ENCODE measurements at regions not wholly inside any gene's neighbourhood (a gene's known extent, or its start where the extent isn't known, plus 50 kb on each side); places are given as distances from the start of the nearest gene placed in this dataset.

DNA sequence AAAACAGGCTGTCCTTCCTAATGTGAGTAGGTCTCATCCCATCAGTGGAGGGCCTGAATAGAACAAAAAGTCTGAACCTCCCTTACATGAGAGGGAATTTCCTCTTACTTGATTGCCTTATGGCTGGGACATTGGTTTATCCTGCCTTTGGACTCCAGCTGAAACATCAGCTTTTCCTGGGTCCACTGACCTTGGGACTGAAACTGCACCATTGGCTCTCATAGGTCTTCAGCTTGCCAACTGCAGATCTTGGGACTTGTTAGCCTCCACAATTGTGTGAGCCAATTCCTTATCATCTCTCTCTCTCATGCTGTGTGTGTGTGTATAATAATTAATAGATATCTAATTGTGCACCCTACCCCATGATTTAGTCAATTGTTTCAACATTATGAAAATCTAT, 375.3 kb upstream of the DDI1 start:
- Histone ChIP-seq H3K27me3 (replicated peaks; ENCODE audit: control insufficient read depth, insufficient read depth, low read length) (no peaks in the 10 kb centered on the region), H3K9me3 (no peaks in the 10 kb centered on the region), H3K36me3 (ENCODE audit: control insufficient read depth, insufficient read depth, low read length) (no peaks in the 10 kb centered on the region), H3K4me1 (no peaks in the 10 kb centered on the region), H3K4me3 (ENCODE audit: low read depth, low read length) (no peak overlapping the region)
- no peaks in the 10 kb centered on the region for H3K9me3 Mint-ChIP-seq (ENCODE audit: unreplicated experiment)
- H3K36me3 Mint-ChIP-seq (ENCODE audit: insufficient read depth, unreplicated experiment), result no peaks in the 10 kb centered on the region
- ChIA-PET CTCF (no interaction called here), POLR2A (no interaction called here)
- intact Hi-C loops (cut with micrococcal nuclease; ENCODE audit: unreplicated experiment), result no loop called here
- H3K27me3 Mint-ChIP-seq (ENCODE audit: insufficient read depth, unreplicated experiment), result no peaks in the 10 kb centered on the region
- BruUV-seq (replicated peaks), result no TSS peak
- H3K4me3 Mint-ChIP-seq (ENCODE audit: unreplicated experiment), result no peak overlapping the region
- H3K27ac Mint-ChIP-seq (ENCODE audit: unreplicated experiment), result no peak overlapping the region
- DNase-seq, result no peak
- H3K4me1 Mint-ChIP-seq (ENCODE audit: low read depth, unreplicated experiment), result no peaks in the 10 kb centered on the region
- TF ChIP-seq, protein P1, sequence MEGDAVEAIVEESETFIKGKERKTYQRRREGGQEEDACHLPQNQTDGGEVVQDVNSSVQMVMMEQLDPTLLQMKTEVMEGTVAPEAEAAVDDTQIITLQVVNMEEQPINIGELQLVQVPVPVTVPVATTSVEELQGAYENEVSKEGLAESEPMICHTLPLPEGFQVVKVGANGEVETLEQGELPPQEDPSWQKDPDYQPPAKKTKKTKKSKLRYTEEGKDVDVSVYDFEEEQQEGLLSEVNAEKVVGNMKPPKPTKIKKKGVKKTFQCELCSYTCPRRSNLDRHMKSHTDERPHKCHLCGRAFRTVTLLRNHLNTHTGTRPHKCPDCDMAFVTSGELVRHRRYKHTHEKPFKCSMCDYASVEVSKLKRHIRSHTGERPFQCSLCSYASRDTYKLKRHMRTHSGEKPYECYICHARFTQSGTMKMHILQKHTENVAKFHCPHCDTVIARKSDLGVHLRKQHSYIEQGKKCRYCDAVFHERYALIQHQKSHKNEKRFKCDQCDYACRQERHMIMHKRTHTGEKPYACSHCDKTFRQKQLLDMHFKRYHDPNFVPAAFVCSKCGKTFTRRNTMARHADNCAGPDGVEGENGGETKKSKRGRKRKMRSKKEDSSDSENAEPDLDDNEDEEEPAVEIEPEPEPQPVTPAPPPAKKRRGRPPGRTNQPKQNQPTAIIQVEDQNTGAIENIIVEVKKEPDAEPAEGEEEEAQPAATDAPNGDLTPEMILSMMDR (IDR thresholded peaks at IDR 0.05; ENCODE audit: insufficient read depth in 1 of 2, low read depth in 1 of 2, low read length in 1 of 2, severe bottlenecking in 1 of 2, unreplicated experiment in 1 of 2), result no peak

DNA sequence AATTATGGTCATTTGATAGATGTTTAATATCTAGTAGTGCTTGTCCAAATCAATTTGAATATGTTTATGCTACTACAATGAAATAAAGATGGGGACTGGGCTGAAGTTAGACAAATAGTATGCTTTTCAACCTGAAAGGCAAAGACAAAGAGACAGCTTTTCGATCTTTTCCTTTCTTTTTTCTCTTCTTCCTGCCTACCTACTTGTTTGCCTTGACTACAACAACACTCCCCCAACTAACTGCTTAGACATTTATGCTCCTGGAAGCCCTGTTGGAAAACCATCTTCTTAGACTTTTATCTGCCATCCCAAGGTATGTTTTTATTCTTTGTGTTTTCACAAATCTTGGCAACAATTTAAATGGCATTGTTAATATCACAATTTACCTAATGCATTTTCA, 374.4 kb upstream of the DDI1 start:
- no peaks in the 10 kb centered on the region for H3K4me1 Mint-ChIP-seq (ENCODE audit: low read depth, unreplicated experiment)
- Histone ChIP-seq H3K4me1 (no peaks in the 10 kb centered on the region), H3K36me3 (ENCODE audit: control insufficient read depth, insufficient read depth, low read length) (no peaks in the 10 kb centered on the region), H3K27me3 (replicated peaks; ENCODE audit: control insufficient read depth, insufficient read depth, low read length) (no peaks in the 10 kb centered on the region), H3K9me3 (no peaks in the 10 kb centered on the region), H3K4me3 (ENCODE audit: low read depth, low read length) (no peak overlapping the region)
- no peak for DNase-seq
- H3K27ac Mint-ChIP-seq (ENCODE audit: unreplicated experiment), result no peak overlapping the region
- H3K36me3 Mint-ChIP-seq (ENCODE audit: insufficient read depth, unreplicated experiment), result no peaks in the 10 kb centered on the region
- no peak overlapping the region for H3K4me3 Mint-ChIP-seq (ENCODE audit: unreplicated experiment)
- TF ChIP-seq, protein P1 (IDR thresholded peaks at IDR 0.05; ENCODE audit: insufficient read depth in 1 of 2, low read depth in 1 of 2, low read length in 1 of 2, severe bottlenecking in 1 of 2, unreplicated experiment in 1 of 2), result no peak
- ChIA-PET POLR2A (no interaction called here), CTCF (no interaction called here)
- no peaks in the 10 kb centered on the region for H3K27me3 Mint-ChIP-seq (ENCODE audit: insufficient read depth, unreplicated experiment)
- H3K9me3 Mint-ChIP-seq (ENCODE audit: unreplicated experiment), result no peaks in the 10 kb centered on the region
- intact Hi-C loops (cut with micrococcal nuclease; ENCODE audit: unreplicated experiment), result no loop called here
- no TSS peak for BruUV-seq (replicated peaks)

DNA sequence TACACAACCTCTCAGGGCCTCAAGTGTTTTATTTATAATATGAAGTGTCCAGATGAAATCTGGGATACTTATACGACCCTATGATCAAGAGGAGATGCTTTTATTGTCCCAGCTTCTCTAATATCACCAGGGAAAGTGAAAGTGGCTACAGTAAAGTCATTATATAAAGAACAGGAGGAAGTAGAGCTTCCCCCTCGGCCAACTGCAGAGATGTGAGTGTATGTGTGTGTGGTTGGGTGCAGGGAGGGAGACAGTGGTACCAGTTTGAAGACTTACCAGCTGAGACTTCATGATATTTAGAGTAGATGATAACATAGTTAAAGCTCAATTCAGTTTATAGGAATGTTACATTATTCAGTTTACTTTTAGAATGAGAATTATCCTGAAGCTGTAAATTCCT, 373.6 kb upstream of the DDI1 start:
- TF ChIP-seq, protein P1 (IDR thresholded peaks at IDR 0.05; ENCODE audit: insufficient read depth in 1 of 2, low read depth in 1 of 2, low read length in 1 of 2, severe bottlenecking in 1 of 2, unreplicated experiment in 1 of 2), result no peak
- no peak for DNase-seq
- CTCF ChIA-PET, result no interaction called here
- Mint-ChIP-seq H3K9me3 (ENCODE audit: unreplicated experiment) (no peaks in the 10 kb centered on the region), H3K27ac (ENCODE audit: unreplicated experiment) (no peak overlapping the region), H3K4me1 (ENCODE audit: low read depth, unreplicated experiment) (no peaks in the 10 kb centered on the region), H3K27me3 (ENCODE audit: insufficient read depth, unreplicated experiment) (no peaks in the 10 kb centered on the region), H3K4me3 (ENCODE audit: unreplicated experiment) (no peak overlapping the region), H3K36me3 (ENCODE audit: insufficient read depth, unreplicated experiment) (no peaks in the 10 kb centered on the region)
- no peak overlapping the region for H3K4me3 ChIP-seq (ENCODE audit: low read depth, low read length)
- intact Hi-C loops (cut with micrococcal nuclease; ENCODE audit: unreplicated experiment), result no loop called here
- no peaks in the 10 kb centered on the region for H3K36me3 ChIP-seq (ENCODE audit: control insufficient read depth, insufficient read depth, low read length)
- POLR2A ChIA-PET, result no interaction called here
- H3K4me1 ChIP-seq, result no peaks in the 10 kb centered on the region
- H3K27me3 ChIP-seq (replicated peaks; ENCODE audit: control insufficient read depth, insufficient read depth, low read length), result no peaks in the 10 kb centered on the region
- BruUV-seq (replicated peaks), result no TSS peak
- no peaks in the 10 kb centered on the region for H3K9me3 ChIP-seq
